22Rv1 (cell line): ENCODE measurements at regions not wholly inside any gene's neighbourhood (a gene's known extent, or its start where the extent isn't known, plus 50 kb on each side); places are given as distances from the start of the nearest gene placed in this dataset.

ENCODE experiments used
- ZFX ChIP-seq: fragments of 450-650 bp; IDR thresholded peaks from 2 replicates; pipeline ENCODE4 v1.6.1; 2017; ENCODE audit warnings: antibody characterized with exemption, borderline replicate concordance
- TF ChIP-seq, protein P1 (sequence below): fragments of 450-650 bp; IDR thresholded peaks from 2 replicates; pipeline ENCODE4 v1.5.1; 2017; ENCODE audit warnings: mild to moderate bottlenecking

DNA sequence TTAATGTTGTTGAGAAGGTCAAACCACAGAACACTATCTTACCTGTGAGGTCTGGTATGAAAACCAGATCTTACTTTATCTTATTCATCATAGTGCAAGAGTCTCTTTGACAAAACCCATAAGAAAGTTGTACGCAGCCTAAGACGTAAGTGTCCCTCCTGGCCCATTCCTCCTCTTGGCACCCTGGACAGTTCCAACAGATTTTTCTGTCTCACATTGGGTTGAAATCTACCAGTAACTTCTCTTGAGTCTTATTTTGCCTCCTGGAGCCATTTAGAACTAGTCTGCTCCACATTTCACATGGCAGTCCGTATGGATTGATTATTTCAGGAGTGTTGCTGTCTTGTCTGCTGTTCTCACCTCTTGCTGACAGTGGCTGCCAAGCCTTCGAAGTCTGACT is 498.4 kb downstream of the PDCD6IP start:
- TF ChIP-seq, protein P1, sequence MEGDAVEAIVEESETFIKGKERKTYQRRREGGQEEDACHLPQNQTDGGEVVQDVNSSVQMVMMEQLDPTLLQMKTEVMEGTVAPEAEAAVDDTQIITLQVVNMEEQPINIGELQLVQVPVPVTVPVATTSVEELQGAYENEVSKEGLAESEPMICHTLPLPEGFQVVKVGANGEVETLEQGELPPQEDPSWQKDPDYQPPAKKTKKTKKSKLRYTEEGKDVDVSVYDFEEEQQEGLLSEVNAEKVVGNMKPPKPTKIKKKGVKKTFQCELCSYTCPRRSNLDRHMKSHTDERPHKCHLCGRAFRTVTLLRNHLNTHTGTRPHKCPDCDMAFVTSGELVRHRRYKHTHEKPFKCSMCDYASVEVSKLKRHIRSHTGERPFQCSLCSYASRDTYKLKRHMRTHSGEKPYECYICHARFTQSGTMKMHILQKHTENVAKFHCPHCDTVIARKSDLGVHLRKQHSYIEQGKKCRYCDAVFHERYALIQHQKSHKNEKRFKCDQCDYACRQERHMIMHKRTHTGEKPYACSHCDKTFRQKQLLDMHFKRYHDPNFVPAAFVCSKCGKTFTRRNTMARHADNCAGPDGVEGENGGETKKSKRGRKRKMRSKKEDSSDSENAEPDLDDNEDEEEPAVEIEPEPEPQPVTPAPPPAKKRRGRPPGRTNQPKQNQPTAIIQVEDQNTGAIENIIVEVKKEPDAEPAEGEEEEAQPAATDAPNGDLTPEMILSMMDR: no peak
- no peak for TF ChIP-seq ZFX
